ENCODE measurements at regions not wholly inside any gene's neighbourhood (a gene's known extent, or its start where the extent isn't known, plus 50 kb on each side); places are given as distances from the start of the nearest gene placed in this dataset.

DNA sequence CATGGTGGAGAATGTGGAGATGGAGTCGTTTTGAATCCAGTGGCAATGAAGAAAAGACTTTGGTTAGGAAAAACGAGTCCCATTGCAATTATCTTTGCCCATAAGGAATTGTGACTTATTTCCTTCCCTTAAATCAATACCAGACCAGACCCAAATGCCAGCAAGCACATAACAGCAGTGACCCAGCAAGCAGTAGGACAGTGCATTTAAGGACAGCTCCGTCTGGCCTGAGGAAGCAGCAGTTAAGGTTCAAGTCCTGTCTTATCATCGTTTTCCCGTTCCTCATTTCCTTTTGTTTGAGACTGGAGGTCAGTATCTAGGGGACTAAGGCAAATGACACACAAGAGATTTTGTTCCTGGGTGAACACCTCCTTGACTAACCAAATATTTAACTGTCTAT lies 74.6 kb upstream of the FAM20A start:
- TF ChIP-seq, protein P1, sequence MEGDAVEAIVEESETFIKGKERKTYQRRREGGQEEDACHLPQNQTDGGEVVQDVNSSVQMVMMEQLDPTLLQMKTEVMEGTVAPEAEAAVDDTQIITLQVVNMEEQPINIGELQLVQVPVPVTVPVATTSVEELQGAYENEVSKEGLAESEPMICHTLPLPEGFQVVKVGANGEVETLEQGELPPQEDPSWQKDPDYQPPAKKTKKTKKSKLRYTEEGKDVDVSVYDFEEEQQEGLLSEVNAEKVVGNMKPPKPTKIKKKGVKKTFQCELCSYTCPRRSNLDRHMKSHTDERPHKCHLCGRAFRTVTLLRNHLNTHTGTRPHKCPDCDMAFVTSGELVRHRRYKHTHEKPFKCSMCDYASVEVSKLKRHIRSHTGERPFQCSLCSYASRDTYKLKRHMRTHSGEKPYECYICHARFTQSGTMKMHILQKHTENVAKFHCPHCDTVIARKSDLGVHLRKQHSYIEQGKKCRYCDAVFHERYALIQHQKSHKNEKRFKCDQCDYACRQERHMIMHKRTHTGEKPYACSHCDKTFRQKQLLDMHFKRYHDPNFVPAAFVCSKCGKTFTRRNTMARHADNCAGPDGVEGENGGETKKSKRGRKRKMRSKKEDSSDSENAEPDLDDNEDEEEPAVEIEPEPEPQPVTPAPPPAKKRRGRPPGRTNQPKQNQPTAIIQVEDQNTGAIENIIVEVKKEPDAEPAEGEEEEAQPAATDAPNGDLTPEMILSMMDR (IDR thresholded peaks at IDR 0.05) = no peak
- TF ChIP-seq POLR2A (IDR thresholded peaks at IDR 0.05) = no peak
